Activated CD4-positive, CD25-positive, alpha-beta regulatory T cell treated with anti-CD3 and anti-CD28 coated beads, Interleukin-2, amount 50 U/mL, for 72 hours (primary cell): ENCODE measurements at regions not wholly inside any gene's neighbourhood (a gene's known extent, or its start where the extent isn't known, plus 50 kb on each side); places are given as distances from the start of the nearest gene placed in this dataset.

Experiments
- DNase-seq: peaks from one replicate; pipeline ENCODE4 v3.0.0; 2021

DNA sequence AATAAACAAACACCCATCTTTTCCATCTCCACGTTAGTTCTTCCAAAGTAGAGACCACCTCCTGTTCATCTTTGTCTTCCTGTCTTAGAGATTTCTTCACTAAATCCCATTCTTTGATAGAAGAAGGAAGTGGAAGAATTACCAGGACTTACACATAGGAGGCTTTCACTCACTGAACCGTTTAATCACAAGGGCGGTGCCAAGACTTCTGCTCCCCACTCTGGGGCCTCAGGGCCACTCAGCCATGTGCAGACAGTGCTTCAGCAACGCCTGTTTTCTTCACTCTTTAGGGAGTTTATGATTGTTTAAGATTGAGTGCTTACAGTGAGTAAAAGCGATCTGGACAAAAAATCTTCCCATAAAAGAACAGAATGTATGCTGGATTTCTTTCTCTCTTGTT, 63.9 kb upstream of the SORCS3 start:
- no peak for DNase-seq

DNA sequence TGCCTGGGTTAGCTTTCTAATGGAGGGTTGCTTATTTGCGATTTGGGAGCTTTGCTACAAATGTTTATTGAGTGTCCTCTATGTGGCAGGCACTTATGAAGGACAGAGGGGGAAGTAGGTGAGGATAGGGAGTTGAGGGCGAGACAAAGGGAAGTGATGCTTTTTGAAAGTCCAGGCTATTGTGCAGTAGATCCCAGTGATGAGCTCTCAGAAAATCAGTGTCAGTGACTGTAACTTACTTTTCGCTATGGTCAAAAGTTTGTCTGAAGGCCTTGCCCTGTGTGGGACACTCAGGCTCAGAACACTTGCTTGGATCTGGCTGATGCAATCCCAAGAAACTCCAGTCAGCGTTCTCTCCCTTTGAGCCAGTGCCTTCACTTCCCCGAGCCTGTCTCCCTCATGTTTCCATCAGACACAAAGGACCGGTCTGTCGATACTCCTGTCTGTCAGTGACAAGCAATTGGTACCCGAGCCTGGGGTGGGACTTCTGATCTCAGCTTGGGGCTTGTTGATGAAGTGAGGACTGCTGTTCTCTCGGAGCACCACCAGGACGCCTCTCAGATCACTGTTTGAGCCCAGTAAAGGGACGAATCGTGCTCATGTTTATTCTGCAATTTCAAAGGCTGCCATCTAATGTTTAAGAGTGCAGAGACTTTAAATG, 63.1 kb upstream of the SORCS3 start:
- no peak for DNase-seq

DNA sequence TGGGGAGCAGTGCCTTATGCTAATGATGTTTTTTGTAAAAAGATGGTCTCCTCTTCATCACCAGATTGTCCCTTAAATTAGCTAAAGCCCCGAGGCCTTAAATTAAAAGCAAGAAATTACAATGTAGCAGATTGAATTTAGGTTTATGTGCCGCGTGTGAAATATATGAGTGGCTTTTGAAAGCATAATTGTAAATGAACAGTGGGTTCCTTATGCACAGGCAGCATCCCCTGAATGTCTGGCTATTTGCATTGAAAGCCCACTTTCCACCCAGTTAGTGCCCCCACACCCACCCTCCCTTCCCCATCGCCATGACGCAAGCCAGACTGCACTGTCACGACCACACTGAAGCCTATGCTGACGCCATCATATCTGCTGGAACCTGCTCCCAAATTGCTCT, 62.4 kb upstream of the SORCS3 start:
- no peak for DNase-seq

- no peak for DNase-seq
Measured at GRCh38 chr10:104579136-104579535, 62.0 kb upstream of the SORCS3 start.

GRCh38 chr10:104580321-104580720, 60.8 kb upstream of the SORCS3 start:
- DNase-seq = no peak

GRCh38 chr10:104580774-104581675, 60.1 kb upstream of the SORCS3 start:
- DNase-seq = peak; percentile 75

DNA sequence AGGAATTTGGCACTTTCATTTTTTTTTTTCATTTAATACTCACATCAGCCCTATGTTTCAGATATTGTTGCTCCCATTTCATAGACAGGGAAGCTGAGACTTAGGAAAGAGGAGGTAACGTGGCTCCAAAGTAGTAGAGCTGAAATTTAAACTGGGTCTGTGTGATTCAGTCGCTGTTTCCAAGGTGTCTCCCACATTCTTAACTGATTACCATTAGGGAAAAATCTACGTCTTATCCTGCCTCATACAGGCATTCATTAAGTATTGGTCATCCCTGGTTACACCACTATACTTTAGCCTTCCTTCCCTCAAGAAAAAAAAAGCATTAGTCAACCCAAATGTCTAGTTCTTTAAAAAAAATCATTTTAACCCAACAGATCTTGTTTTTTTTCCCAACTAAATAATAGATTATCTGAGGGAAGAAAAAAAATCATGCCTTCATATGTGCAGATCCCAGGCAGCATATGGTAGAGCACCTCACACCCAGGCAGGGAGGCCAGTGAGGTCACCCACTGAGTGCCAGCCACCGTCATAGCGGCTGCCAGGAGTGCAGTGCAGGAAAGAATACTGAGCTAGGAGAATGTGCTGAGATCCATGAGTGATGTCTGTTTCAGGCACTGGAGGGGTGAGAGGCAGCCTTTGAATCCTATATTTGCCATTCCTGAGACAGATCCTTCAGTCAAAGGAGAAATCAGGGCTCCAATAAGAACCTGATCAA, 59.0 kb upstream of the SORCS3 start:
- no peak for DNase-seq

GRCh38 chr10:104582602-104582951, 58.5 kb upstream of the SORCS3 start:
- no peak for DNase-seq

GRCh38 chr10:104582966-104583365, 58.1 kb upstream of the SORCS3 start:
- DNase-seq = no peak

- no peak for DNase-seq
Measured at GRCh38 chr10:104584541-104584940, 56.5 kb upstream of the SORCS3 start.

DNA sequence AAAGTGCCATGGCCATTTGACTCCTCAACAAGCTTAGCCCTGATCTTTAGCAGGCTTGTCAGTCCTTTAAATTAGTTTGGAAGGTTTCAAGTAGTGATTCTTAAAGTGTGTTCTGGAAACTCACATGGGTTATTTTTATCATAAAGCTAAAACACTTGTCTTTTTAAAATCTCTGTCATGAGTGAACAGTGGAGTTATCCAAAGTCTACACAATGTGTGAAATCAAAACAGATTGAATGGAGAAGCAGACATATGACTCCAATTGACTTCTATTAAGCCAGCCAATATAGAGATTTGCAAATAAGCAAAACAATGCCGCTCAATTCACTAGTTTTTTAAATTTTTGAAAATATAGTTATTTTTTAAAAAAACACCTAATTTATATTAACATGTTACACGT, 53.3 kb upstream of the SORCS3 start:
- DNase-seq = no peak

GRCh38 chr10:104589431-104589830, 51.7 kb upstream of the SORCS3 start:
- DNase-seq = no peak

GRCh38 chr10:104589871-104590270, 51.2 kb upstream of the SORCS3 start:
- DNase-seq = no peak
